WI38 (cell line): ENCODE measurements at regions not wholly inside any gene's neighbourhood (a gene's known extent, or its start where the extent isn't known, plus 50 kb on each side); places are given as distances from the start of the nearest gene placed in this dataset.
"Not testable (repeated sequence)": the region's sequence is repeated elsewhere in the genome, so short reads cannot be mapped to it uniquely, and the experiment has no call there.

Source experiments
- H3K4me3 ChIP-seq: 2 replicates; pipeline ENCODE4 v1.5.1; 2011; ENCODE audit warnings: low read depth, mild to moderate bottlenecking, control low read depth, low read length
- TF ChIP-seq, protein P1 (sequence below): IDR thresholded peaks from 2 replicates; pipeline ENCODE4 v1.5.1; 2012; ENCODE audit warnings: low read depth, mild to moderate bottlenecking, control low read depth, low read length

DNA sequence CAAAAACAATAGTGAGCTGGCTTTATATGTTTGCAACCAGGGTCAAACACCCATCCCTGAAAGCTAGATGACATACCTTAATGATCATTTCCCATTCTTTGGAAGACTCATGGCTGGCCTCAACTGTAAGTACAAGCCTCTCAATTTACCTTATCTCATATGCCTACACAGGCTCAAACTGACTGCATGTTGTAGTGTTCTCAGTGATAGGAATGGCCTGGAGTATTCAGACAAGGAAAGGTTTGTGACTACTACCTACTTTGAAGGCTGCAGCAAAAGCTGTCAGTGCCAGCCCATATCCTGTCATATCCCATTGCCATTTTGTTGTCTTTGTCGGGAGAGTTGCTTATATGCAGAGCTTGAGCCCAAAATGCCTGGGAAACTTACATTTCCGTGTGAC lies 205.2 kb upstream of the MOCS1 start:
- TF ChIP-seq, protein P1, sequence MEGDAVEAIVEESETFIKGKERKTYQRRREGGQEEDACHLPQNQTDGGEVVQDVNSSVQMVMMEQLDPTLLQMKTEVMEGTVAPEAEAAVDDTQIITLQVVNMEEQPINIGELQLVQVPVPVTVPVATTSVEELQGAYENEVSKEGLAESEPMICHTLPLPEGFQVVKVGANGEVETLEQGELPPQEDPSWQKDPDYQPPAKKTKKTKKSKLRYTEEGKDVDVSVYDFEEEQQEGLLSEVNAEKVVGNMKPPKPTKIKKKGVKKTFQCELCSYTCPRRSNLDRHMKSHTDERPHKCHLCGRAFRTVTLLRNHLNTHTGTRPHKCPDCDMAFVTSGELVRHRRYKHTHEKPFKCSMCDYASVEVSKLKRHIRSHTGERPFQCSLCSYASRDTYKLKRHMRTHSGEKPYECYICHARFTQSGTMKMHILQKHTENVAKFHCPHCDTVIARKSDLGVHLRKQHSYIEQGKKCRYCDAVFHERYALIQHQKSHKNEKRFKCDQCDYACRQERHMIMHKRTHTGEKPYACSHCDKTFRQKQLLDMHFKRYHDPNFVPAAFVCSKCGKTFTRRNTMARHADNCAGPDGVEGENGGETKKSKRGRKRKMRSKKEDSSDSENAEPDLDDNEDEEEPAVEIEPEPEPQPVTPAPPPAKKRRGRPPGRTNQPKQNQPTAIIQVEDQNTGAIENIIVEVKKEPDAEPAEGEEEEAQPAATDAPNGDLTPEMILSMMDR: no peak
- H3K4me3 ChIP-seq: no peak overlapping the region

GRCh38 chr6:40138273-40138720 lies 204.0 kb upstream of the MOCS1 start:
- TF ChIP-seq, protein P1: no peak
- H3K4me3 ChIP-seq: no peak overlapping the region

DNA sequence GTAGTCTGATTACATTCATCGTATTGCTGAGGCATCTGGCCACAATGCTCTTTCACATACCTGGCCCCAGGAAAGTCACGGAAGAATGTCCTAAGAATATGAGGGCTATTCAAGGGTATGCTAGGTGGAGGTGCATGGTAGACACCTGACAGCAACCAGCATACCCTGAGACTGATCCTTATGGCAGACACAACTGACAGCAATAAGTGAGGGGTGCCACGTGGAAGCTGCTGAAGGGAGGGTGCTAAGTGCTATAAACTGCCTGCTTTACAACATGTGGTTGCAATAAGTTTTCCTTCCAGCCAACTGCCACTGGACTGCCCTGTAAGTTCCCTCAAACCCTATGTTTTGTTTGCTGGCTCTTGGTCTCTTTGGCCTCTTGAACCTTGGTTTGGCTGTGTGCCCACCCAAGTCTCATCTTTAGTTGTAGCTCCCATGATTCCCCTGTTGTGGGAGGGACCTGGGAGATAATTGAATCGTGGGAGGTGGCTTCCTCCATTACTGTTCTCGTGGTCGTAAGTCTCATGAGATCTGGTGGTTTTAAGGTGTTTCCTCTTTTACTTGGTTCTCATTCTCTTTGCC lies 201.3 kb upstream of the MOCS1 start:
- TF ChIP-seq, protein P1: no peak
- H3K4me3 ChIP-seq: no peak overlapping the region

- H3K4me3 ChIP-seq: not testable (repeated sequence)
Measured at GRCh38 chr6:40133981-40134380, 199.7 kb upstream of the MOCS1 start.

DNA sequence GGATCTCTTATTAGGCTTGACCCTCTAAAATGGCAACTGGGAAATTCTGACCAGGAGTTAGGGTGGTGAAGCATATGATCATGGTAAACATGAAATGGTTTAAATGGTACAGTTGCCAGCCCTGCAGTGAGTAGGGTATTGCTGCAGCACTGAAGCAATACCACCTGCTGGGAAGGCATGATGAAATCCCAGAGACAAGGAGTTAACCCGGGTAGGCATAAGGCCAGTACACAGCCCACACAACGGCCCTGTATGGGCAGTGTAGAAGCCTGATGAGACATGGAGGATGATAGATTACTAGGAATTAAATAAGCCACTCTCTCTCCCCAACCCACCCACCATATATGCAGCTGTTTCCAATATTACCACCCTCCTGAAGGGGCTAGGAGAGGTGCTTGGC lies 197.4 kb upstream of the MOCS1 start:
- TF ChIP-seq, protein P1: no peak

GRCh38 chr6:40128127-40128526 lies 193.9 kb upstream of the MOCS1 start:
- no peak overlapping the region for H3K4me3 ChIP-seq
- TF ChIP-seq, protein P1: no peak

More for the DNA sequence above, 197.4 kb upstream of the MOCS1 start:
- H3K4me3 ChIP-seq: no peak overlapping the region

GRCh38 chr6:40125680-40126394 lies 191.6 kb upstream of the MOCS1 start:
- TF ChIP-seq, protein P1: no peak

More at GRCh38 chr6:40125680-40126394, 191.6 kb upstream of the MOCS1 start:
- H3K4me3 ChIP-seq: no peak overlapping the region
